RWPE2 (cell line): ENCODE measurements at regions not wholly inside any gene's neighbourhood (a gene's known extent, or its start where the extent isn't known, plus 50 kb on each side); places are given as distances from the start of the nearest gene placed in this dataset.
A peak's percentile ranks its signal among the peaks of the same experiment; 100 is the strongest.

ENCODE experiments used
- ATAC-seq: fragments of 200-7000 bp; cut with Tn5 transposase; 3 replicates; pipeline ENCODE4 v1.9.1; 2021; ENCODE audit warnings: low read depth
- DNase-seq: peaks from one replicate; pipeline ENCODE4 v3.0.0-alpha.2; 2020; ENCODE audit warnings: low spot score
- H3K27ac ChIP-seq: fragments of 450-650 bp; 2 replicates; pipeline ENCODE4 v1.5.1; 2017; ENCODE audit warnings: mild to moderate bottlenecking; ENCODE audit not compliant: poor library complexity, severe bottlenecking
- H3K27me3 ChIP-seq: fragments of 250-450 bp; sonication (Bioruptor Pico); 2 replicates; pipeline ENCODE4 v1.5.1; 2021; ENCODE audit warnings: mild to moderate bottlenecking, moderate library complexity; ENCODE audit not compliant: insufficient read depth, poor library complexity, severe bottlenecking
- H3K36me3 ChIP-seq: fragments of 250-450 bp; sonication (Bioruptor Pico); 2 replicates; pipeline ENCODE4 v1.5.1; 2020; ENCODE audit warnings: low read depth, mild to moderate bottlenecking, moderate library complexity
- H3K4me1 ChIP-seq: fragments of 250-450 bp; sonication (Bioruptor Pico); 2 replicates; pipeline ENCODE4 v1.5.1; 2021; ENCODE audit warnings: mild to moderate bottlenecking, moderate library complexity; ENCODE audit not compliant: insufficient read depth, poor library complexity, severe bottlenecking
- H3K4me3 ChIP-seq: fragments of 250-450 bp; sonication (Bioruptor Pico); 2 replicates; pipeline ENCODE4 v1.5.1; 2021; ENCODE audit warnings: mild to moderate bottlenecking, moderate library complexity; ENCODE audit not compliant: severe bottlenecking
- H3K9me3 ChIP-seq: fragments of 250-450 bp; sonication (Bioruptor Pico); 2 replicates; pipeline ENCODE4 v1.5.1; 2021; ENCODE audit warnings: mild to moderate bottlenecking, moderate library complexity; ENCODE audit not compliant: severe bottlenecking
- CTCF ChIP-seq: fragments of 450-650 bp; IDR thresholded peaks from one replicate; pipeline ENCODE4 v1.5.1; 2017; ENCODE audit warnings: mild to moderate bottlenecking, moderate library complexity; ENCODE audit not compliant: poor library complexity, severe bottlenecking

GRCh38 chr3:96070678-96071077 is 743.7 kb upstream of the EPHA6 start:
- H3K27ac ChIP-seq, result no peak overlapping the region
- DNase-seq (no peak), ATAC-seq (no peak)
- no peak overlapping the region for H3K4me3 ChIP-seq
- no peaks in the 10 kb centered on the region for H3K4me1 ChIP-seq
- H3K36me3 ChIP-seq, result no peaks in the 10 kb centered on the region
- TF ChIP-seq CTCF, result no peak
- H3K27me3 ChIP-seq, result no peaks in the 10 kb centered on the region
- no peaks in the 10 kb centered on the region for H3K9me3 ChIP-seq

- H3K36me3 ChIP-seq, result no peaks in the 10 kb centered on the region
- no peaks in the 10 kb centered on the region for H3K4me1 ChIP-seq
- TF ChIP-seq CTCF, result no peak
- no peaks in the 10 kb centered on the region for H3K9me3 ChIP-seq
- no peak for DNase-seq
- ATAC-seq, result no peak
- no peaks in the 10 kb centered on the region for H3K27me3 ChIP-seq
- no peak overlapping the region for H3K27ac ChIP-seq
- H3K4me3 ChIP-seq, result no peak overlapping the region
Measured at GRCh38 chr3:96071097-96071496, 743.3 kb upstream of the EPHA6 start.

- no peaks in the 10 kb centered on the region for H3K9me3 ChIP-seq
- ATAC-seq (no peak), DNase-seq (no peak)
- no peak for TF ChIP-seq CTCF
- H3K27ac ChIP-seq, result no peak overlapping the region
- no peak overlapping the region for H3K4me3 ChIP-seq
- no peaks in the 10 kb centered on the region for H3K36me3 ChIP-seq
- H3K4me1 ChIP-seq, result no peaks in the 10 kb centered on the region
- H3K27me3 ChIP-seq, result no peaks in the 10 kb centered on the region
Measured at GRCh38 chr3:96072226-96072625, 742.2 kb upstream of the EPHA6 start.

GRCh38 chr3:96083610-96084009 is 730.8 kb upstream of the EPHA6 start:
- no peaks in the 10 kb centered on the region for H3K36me3 ChIP-seq
- H3K4me1 ChIP-seq, result no peaks in the 10 kb centered on the region
- H3K27me3 ChIP-seq, result no peaks in the 10 kb centered on the region
- ATAC-seq, result 0 out of 3 replicates have a peak, but pooled peaks have one; percentile 25
- TF ChIP-seq CTCF, result no peak
- H3K27ac ChIP-seq, result no peak overlapping the region
- H3K9me3 ChIP-seq, result no peaks in the 10 kb centered on the region
- no peak for DNase-seq
- no peak overlapping the region for H3K4me3 ChIP-seq

- H3K27ac ChIP-seq, result no peak overlapping the region
- ATAC-seq, result no peak
- no peaks in the 10 kb centered on the region for H3K4me1 ChIP-seq
- no peaks in the 10 kb centered on the region for H3K9me3 ChIP-seq
- H3K36me3 ChIP-seq, result no peaks in the 10 kb centered on the region
- no peak for DNase-seq
- no peak overlapping the region for H3K4me3 ChIP-seq
- H3K27me3 ChIP-seq, result no peaks in the 10 kb centered on the region
- no peak for TF ChIP-seq CTCF
Measured at GRCh38 chr3:96086018-96086417, 728.4 kb upstream of the EPHA6 start.
